CD4-positive, CD25-positive, alpha-beta regulatory T cell (primary cell): ENCODE measurements at regions not wholly inside any gene's neighbourhood (a gene's known extent, or its start where the extent isn't known, plus 50 kb on each side); places are given as distances from the start of the nearest gene placed in this dataset.

ENCODE experiments used
- ATAC-seq, 2 donors: fragments of 150-1000 bp; cut with Tn5 transposase; one replicate each; pipeline ENCODE4 v1.10.0; 2021; ENCODE audit warnings: low read depth in 2 of 2, moderate number of reproducible peaks in 2 of 2, moderate library complexity in 1 of 2
- DNase-seq, 3 donors: peaks; one replicate each; pipeline versions ENCODE4 v3.0.0 to v3.0.0-alpha.2; 2012 to 2022; ENCODE audit warnings: mixed read lengths in 1 of 3
- H3K27ac ChIP-seq: one replicate; pipeline ENCODE4 v1.7.0; 2013; ENCODE audit warnings: mild to moderate bottlenecking, low read length; ENCODE audit not compliant: insufficient read depth, poor library complexity, severe bottlenecking
- H3K27me3 ChIP-seq: one replicate; pipeline ENCODE4 v1.7.0; 2013; ENCODE audit warnings: low read length; ENCODE audit not compliant: control insufficient read depth, insufficient read depth
- H3K36me3 ChIP-seq: one replicate; pipeline ENCODE4 v1.7.0; 2013; ENCODE audit warnings: mild to moderate bottlenecking, low read length, moderate library complexity; ENCODE audit not compliant: control insufficient read depth, insufficient read depth
- H3K4me1 ChIP-seq: 2 replicates; pipeline ENCODE4 v1.7.0; 2013; ENCODE audit warnings: mild to moderate bottlenecking, low read length; ENCODE audit not compliant: insufficient read depth, control insufficient read depth, poor library complexity, severe bottlenecking
- H3K4me3 ChIP-seq: one replicate; pipeline ENCODE4 v1.7.0; 2013; ENCODE audit warnings: low read depth, mild to moderate bottlenecking, low read length, moderate library complexity
- H3K9me3 ChIP-seq, 2 experiments: 1 replicate in 1 of 2; 2 replicates in 1 of 2; pipeline ENCODE4 v1.7.0; 2013; ENCODE audit warnings: low read length in 2 of 2, mild to moderate bottlenecking in 1 of 2, moderate library complexity in 1 of 2; ENCODE audit not compliant: control insufficient read depth in 2 of 2
- H3K27ac Mint-ChIP-seq, 3 donors: one replicate each; pipeline ENCODE4 v1.8.0; 2020 to 2022; ENCODE audit warnings: mild to moderate bottlenecking in 3 of 3, mixed read lengths in 3 of 3, moderate library complexity in 2 of 3
- H3K27me3 Mint-ChIP-seq: one replicate; pipeline ENCODE4 v1.8.0; 2022; ENCODE audit warnings: mild to moderate bottlenecking, mixed read lengths
- H3K36me3 Mint-ChIP-seq: one replicate; pipeline ENCODE4 v1.8.0; 2020; ENCODE audit warnings: mixed read lengths
- H3K4me1 Mint-ChIP-seq, 4 donors: one replicate each; pipeline ENCODE4 v1.8.0; 2020 to 2022; ENCODE audit warnings: mixed read lengths in 4 of 4, mild to moderate bottlenecking in 1 of 4
- H3K4me3 Mint-ChIP-seq, 4 donors: one replicate each; pipeline ENCODE4 v1.8.0; 2020 to 2022; ENCODE audit warnings: mild to moderate bottlenecking in 4 of 4, mixed read lengths in 4 of 4, moderate library complexity in 3 of 4
- H3K9me3 Mint-ChIP-seq, 7 donors: one replicate each; pipeline ENCODE4 v1.8.0; 2020 to 2022; ENCODE audit warnings: mixed read lengths in 7 of 7, mild to moderate bottlenecking in 3 of 7, moderate library complexity in 2 of 7

GRCh38 chr6:40112350-40112749 is 178.1 kb upstream of the MOCS1 start:
- no peak for ATAC-seq
- peaks cover 0 to 7% (median 4%) of the 10 kb centered on the region in 7 donors for H3K9me3 Mint-ChIP-seq
- H3K4me1 Mint-ChIP-seq: no peaks in the 10 kb centered on the region
- Histone ChIP-seq H3K27me3 (no peaks in the 10 kb centered on the region), H3K4me3 (no peak overlapping the region), H3K36me3 (no peaks in the 10 kb centered on the region), H3K27ac (no peak overlapping the region), H3K4me1 (no peaks in the 10 kb centered on the region), H3K9me3 (no peaks in the 10 kb centered on the region)
- H3K27me3 Mint-ChIP-seq: no peaks in the 10 kb centered on the region
- H3K36me3 Mint-ChIP-seq: no peaks in the 10 kb centered on the region
- H3K27ac Mint-ChIP-seq: no peak overlapping the region
- DNase-seq: no peak
- no peak overlapping the region for H3K4me3 Mint-ChIP-seq

- Mint-ChIP-seq H3K27me3 (no peaks in the 10 kb centered on the region), H3K4me3 (no peak overlapping the region), H3K9me3 (peaks cover 0 to 9% (median 3%) of the 10 kb centered on the region in 7 donors), H3K36me3 (no peaks in the 10 kb centered on the region), H3K4me1 (no peaks in the 10 kb centered on the region), H3K27ac (no peak overlapping the region)
- H3K36me3 ChIP-seq: no peaks in the 10 kb centered on the region
- no peaks in the 10 kb centered on the region for H3K9me3 ChIP-seq
- H3K4me3 ChIP-seq: no peak overlapping the region
- DNase-seq (no peak), ATAC-seq (no peak)
- no peaks in the 10 kb centered on the region for H3K4me1 ChIP-seq
- no peaks in the 10 kb centered on the region for H3K27me3 ChIP-seq
- no peak overlapping the region for H3K27ac ChIP-seq
Observed at GRCh38 chr6:40108736-40109135, 174.5 kb upstream of the MOCS1 start.

- Mint-ChIP-seq H3K9me3 (peaks cover 0 to 5% (median 3%) of the 10 kb centered on the region in 7 donors), H3K4me3 (no peak overlapping the region), H3K36me3 (no peaks in the 10 kb centered on the region), H3K27ac (no peak overlapping the region), H3K27me3 (no peaks in the 10 kb centered on the region), H3K4me1 (no peaks in the 10 kb centered on the region)
- H3K27me3 ChIP-seq: no peaks in the 10 kb centered on the region
- H3K4me1 ChIP-seq: no peaks in the 10 kb centered on the region
- no peak overlapping the region for H3K27ac ChIP-seq
- no peak for ATAC-seq
- DNase-seq: no peak
- H3K9me3 ChIP-seq: no peaks in the 10 kb centered on the region
- H3K4me3 ChIP-seq: no peak overlapping the region
- no peaks in the 10 kb centered on the region for H3K36me3 ChIP-seq
Observed at GRCh38 chr6:40106840-40107239, 172.6 kb upstream of the MOCS1 start.

GRCh38 chr6:40098774-40099173 is 164.5 kb upstream of the MOCS1 start:
- no peak overlapping the region for H3K27ac Mint-ChIP-seq
- no peaks in the 10 kb centered on the region for H3K4me1 Mint-ChIP-seq
- Histone ChIP-seq H3K27me3 (no peaks in the 10 kb centered on the region), H3K9me3 (no peaks in the 10 kb centered on the region), H3K36me3 (no peaks in the 10 kb centered on the region), H3K27ac (no peak overlapping the region), H3K4me1 (no peaks in the 10 kb centered on the region), H3K4me3 (no peak overlapping the region)
- no peaks in the 10 kb centered on the region for H3K27me3 Mint-ChIP-seq
- ATAC-seq: no peak
- H3K4me3 Mint-ChIP-seq: no peak overlapping the region
- no peak for DNase-seq
- H3K9me3 Mint-ChIP-seq: peaks cover 0 to 6% (median 0%) of the 10 kb centered on the region in 7 donors
- no peaks in the 10 kb centered on the region for H3K36me3 Mint-ChIP-seq

GRCh38 chr6:40097590-40097989 is 163.3 kb upstream of the MOCS1 start:
- no peaks in the 10 kb centered on the region for H3K27me3 ChIP-seq
- no peaks in the 10 kb centered on the region for H3K4me1 ChIP-seq
- Mint-ChIP-seq H3K4me1 (no peaks in the 10 kb centered on the region), H3K4me3 (no peak overlapping the region), H3K9me3 (peaks cover 0 to 6% (median 3%) of the 10 kb centered on the region in 7 donors), H3K27me3 (no peaks in the 10 kb centered on the region), H3K36me3 (no peaks in the 10 kb centered on the region), H3K27ac (no peak overlapping the region)
- no peak overlapping the region for H3K4me3 ChIP-seq
- H3K9me3 ChIP-seq: no peaks in the 10 kb centered on the region
- no peak overlapping the region for H3K27ac ChIP-seq
- no peak for ATAC-seq
- H3K36me3 ChIP-seq: no peaks in the 10 kb centered on the region
- DNase-seq: no peak

- Histone ChIP-seq H3K4me3 (no peak overlapping the region), H3K27me3 (no peaks in the 10 kb centered on the region), H3K4me1 (no peaks in the 10 kb centered on the region), H3K27ac (no peak overlapping the region), H3K9me3 (no peaks in the 10 kb centered on the region), H3K36me3 (no peaks in the 10 kb centered on the region)
- Mint-ChIP-seq H3K9me3 (peaks cover 0 to 6% (median 0%) of the 10 kb centered on the region in 7 donors), H3K27me3 (no peaks in the 10 kb centered on the region), H3K27ac (no peak overlapping the region), H3K4me1 (no peaks in the 10 kb centered on the region), H3K36me3 (no peaks in the 10 kb centered on the region), H3K4me3 (no peak overlapping the region)
- DNase-seq (no peak), ATAC-seq (no peak)
Observed at GRCh38 chr6:40083141-40083920, 149.1 kb upstream of the MOCS1 start.

GRCh38 chr6:40082278-40083043 is 148.2 kb upstream of the MOCS1 start:
- no peak overlapping the region for H3K27ac ChIP-seq
- ATAC-seq (no peak), DNase-seq (no peak)
- no peaks in the 10 kb centered on the region for H3K27me3 Mint-ChIP-seq
- no peaks in the 10 kb centered on the region for H3K4me1 Mint-ChIP-seq
- no peaks in the 10 kb centered on the region for H3K9me3 ChIP-seq
- H3K9me3 Mint-ChIP-seq: peaks cover 0 to 3% (median 0%) of the 10 kb centered on the region in 7 donors
- no peak overlapping the region for H3K4me3 Mint-ChIP-seq
- H3K36me3 Mint-ChIP-seq: no peaks in the 10 kb centered on the region
- H3K36me3 ChIP-seq: no peaks in the 10 kb centered on the region
- H3K27me3 ChIP-seq: no peaks in the 10 kb centered on the region
- H3K27ac Mint-ChIP-seq: no peak overlapping the region
- H3K4me3 ChIP-seq: no peak overlapping the region
- no peaks in the 10 kb centered on the region for H3K4me1 ChIP-seq
